ENCODE measurements at regions not wholly inside any gene's neighbourhood (a gene's known extent, or its start where the extent isn't known, plus 50 kb on each side); places are given as distances from the start of the nearest gene placed in this dataset.
"Not testable (repeated sequence)": the region's sequence is repeated elsewhere in the genome, so short reads cannot be mapped to it uniquely, and the experiment has no call there.

- no peak for DNase-seq (ENCODE audit: low read depth, low spot score)
These were observed 457.6 kb downstream of the KLF12 start for GRCh38 chr13:73676550-73677047.

- DNase-seq (ENCODE audit: low read depth, low spot score), result no peak
These were observed 458.4 kb downstream of the KLF12 start for GRCh38 chr13:73675821-73676220.

GRCh38 chr13:73674570-73674969, 459.6 kb downstream of the KLF12 start:
- no peak for DNase-seq (ENCODE audit: low read depth, low spot score)

GRCh38 chr13:73673931-73674330, 460.3 kb downstream of the KLF12 start:
- DNase-seq (ENCODE audit: low read depth, low spot score), result no peak

- DNase-seq (ENCODE audit: low read depth, low spot score), result no peak
These were observed 461.7 kb downstream of the KLF12 start for GRCh38 chr13:73672492-73672891.

GRCh38 chr13:73671732-73672131, 462.5 kb downstream of the KLF12 start:
- no peak for DNase-seq (ENCODE audit: low read depth, low spot score)

GRCh38 chr13:73671011-73671410, 463.2 kb downstream of the KLF12 start:
- no peak for DNase-seq (ENCODE audit: low read depth, low spot score)

GRCh38 chr13:73667756-73668155, 466.4 kb downstream of the KLF12 start:
- no peak for DNase-seq (ENCODE audit: low read depth, low spot score)

GRCh38 chr13:73665261-73665660, 468.9 kb downstream of the KLF12 start:
- DNase-seq (ENCODE audit: low read depth, low spot score), result no peak

GRCh38 chr13:73664851-73665250, 469.4 kb downstream of the KLF12 start:
- DNase-seq (ENCODE audit: low read depth, low spot score), result no peak

- no peak for DNase-seq (ENCODE audit: low read depth, low spot score)
These were observed 471.4 kb downstream of the KLF12 start for GRCh38 chr13:73662833-73663232.

GRCh38 chr13:73661687-73662425, 472.3 kb downstream of the KLF12 start:
- DNase-seq (ENCODE audit: low read depth, low spot score), result no peak

- DNase-seq (ENCODE audit: low read depth, low spot score), result no peak
These were observed 473.1 kb downstream of the KLF12 start for GRCh38 chr13:73661066-73661465.

- no peak for DNase-seq (ENCODE audit: low read depth, low spot score)
These were observed 475.6 kb downstream of the KLF12 start for GRCh38 chr13:73658639-73659038.

- DNase-seq (ENCODE audit: low read depth, low spot score), result no peak
These were observed 476.2 kb downstream of the KLF12 start for GRCh38 chr13:73657821-73658540.

- no peak for DNase-seq (ENCODE audit: low read depth, low spot score)
These were observed 477.3 kb downstream of the KLF12 start for GRCh38 chr13:73656863-73657262.

- DNase-seq (ENCODE audit: low read depth, low spot score), result no peak
These were observed 480.5 kb downstream of the KLF12 start for GRCh38 chr13:73653688-73654087.

- DNase-seq (ENCODE audit: low read depth, low spot score), result no peak
These were observed 486.8 kb downstream of the KLF12 start for GRCh38 chr13:73647417-73647816.

GRCh38 chr13:73640476-73641179, 493.6 kb downstream of the KLF12 start:
- not testable (repeated sequence) for DNase-seq (ENCODE audit: low read depth, low spot score)

GRCh38 chr13:73635166-73635787, 498.9 kb downstream of the KLF12 start:
- no peak for DNase-seq (ENCODE audit: low read depth, low spot score)

- peak; percentile 12 for DNase-seq (ENCODE audit: low read depth, low spot score)
These were observed 500.3 kb downstream of the KLF12 start for GRCh38 chr13:73633817-73634460.
